Kidney (tissue), 13 donors: ENCODE measurements at regions not wholly inside any gene's neighbourhood (a gene's known extent, or its start where the extent isn't known, plus 50 kb on each side); places are given as distances from the start of the nearest gene placed in this dataset.

Experiments
- DNase-seq, 5 donors: peaks; one replicate each; pipeline ENCODE4 v3.0.0-alpha.2; 2013 to 2020
- FAIRE-seq: peaks from 2 replicates; lab custom pipeline; 2012; peaks lifted over from hg19 to GRCh38; lab: Jason Lieb, UNC
- H3K27ac ChIP-seq, 2 donors: one replicate each; pipeline ENCODE4 v1.7.0; 2013; ENCODE audit warnings: low read depth in 2 of 2, low read length in 2 of 2, inconsistent platforms in 1 of 2
- H3K27me3 ChIP-seq: one replicate; pipeline ENCODE4 v1.7.1; 2013; ENCODE audit warnings: low read length, inconsistent platforms; ENCODE audit not compliant: control insufficient read depth, insufficient read depth
- H3K36me3 ChIP-seq, 3 donors: one replicate each; pipeline versions ENCODE4 v1.7.0 to v1.7.1; 2013; ENCODE audit warnings: low read length in 3 of 3, control low read depth in 1 of 3, inconsistent platforms in 1 of 3; ENCODE audit not compliant: insufficient read depth in 3 of 3, control insufficient read depth in 2 of 3
- H3K4me1 ChIP-seq, 3 donors: one replicate each; pipeline versions ENCODE4 v1.7.0 to v1.7.1; 2013; ENCODE audit warnings: low read length in 3 of 3, inconsistent platforms in 1 of 3, low read depth in 1 of 3; ENCODE audit not compliant: control insufficient read depth in 2 of 3, insufficient read depth in 2 of 3
- H3K4me3 ChIP-seq, 3 donors: one replicate each; pipeline versions ENCODE4 v1.7.0 to v1.8.1; 2013; ENCODE audit warnings: low read length in 3 of 3, control low read depth in 1 of 3, inconsistent platforms in 1 of 3
- H3K9ac ChIP-seq, 3 donors: one replicate each; pipeline versions ENCODE4 v1.7.0 to v1.7.1; 2013; ENCODE audit warnings: low read length in 3 of 3, control low read depth in 1 of 3, inconsistent platforms in 1 of 3
- H3K9me3 ChIP-seq, 3 donors: one replicate each; pipeline versions ENCODE4 v1.7.0 to v1.7.1; 2013; ENCODE audit warnings: low read length in 3 of 3, control low read depth in 1 of 3, inconsistent platforms in 1 of 3; ENCODE audit not compliant: control insufficient read depth in 2 of 3, insufficient read depth in 1 of 3
- intact Hi-C: fragments of 100-400 bp; cut with DNase I; formaldehyde crosslinking; loops from one replicate; pipeline ENCODE4 v1.11.1; 2022
- TF ChIP-seq, protein P1 (sequence below): IDR thresholded peaks from 3 replicates; pipeline ENCODE4 v1.5.1; 2012; ENCODE audit warnings: mild to moderate bottlenecking, moderate library complexity, borderline replicate concordance; ENCODE audit not compliant: insufficient read depth; ENCODE audit errors: extremely low read depth
- donor health status: control.
- donor health status: control.
- donor health status: control.
- donor health status: control.
- donor health status: control.
- donor health status: DM: yes; HTN: yes; CAD: no.
- donor health status: Normal renal cell carcinoma (clear cell type).

DNA sequence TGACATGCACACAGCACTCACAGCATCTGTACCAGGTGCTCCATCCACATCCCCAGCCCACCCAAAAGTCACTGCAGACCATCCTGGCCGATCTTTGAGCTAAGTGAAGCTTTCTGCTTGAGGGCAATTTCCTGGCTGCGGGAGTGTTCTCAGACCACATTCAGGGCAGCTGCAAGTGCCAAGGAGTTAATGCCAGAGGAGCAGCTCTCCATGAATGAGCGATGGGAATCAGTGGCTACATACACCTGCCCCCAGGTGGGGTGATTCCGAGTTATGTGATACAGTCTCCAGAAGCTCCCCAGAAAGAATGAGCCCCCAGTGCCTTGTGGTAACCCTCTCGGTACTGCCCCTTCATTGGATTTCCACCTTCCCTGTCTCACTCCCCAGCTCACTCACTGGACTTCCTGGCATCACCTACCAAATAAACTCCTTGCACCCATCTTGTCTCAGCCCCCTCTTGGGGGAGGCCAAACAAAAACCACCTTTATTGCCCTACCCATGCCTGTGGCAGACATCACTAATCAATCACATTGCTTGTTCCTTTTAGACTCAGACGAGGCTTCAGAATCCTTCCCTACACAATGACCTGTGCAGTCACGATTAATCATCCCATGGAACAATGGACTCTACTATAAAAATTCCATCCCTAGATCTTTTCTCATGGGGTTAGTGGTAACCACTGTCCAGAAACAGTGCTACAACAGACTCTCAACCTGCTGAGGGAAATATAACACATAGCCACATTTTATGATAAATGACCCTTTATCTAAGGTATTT, 121.1 kb downstream of the IRX5 start:
- no peak overlapping the region for H3K4me3 ChIP-seq
- no peaks in the 10 kb centered on the region for H3K36me3 ChIP-seq
- intact Hi-C loops: no loop called here
- DNase-seq (peak in 1 of 5 donors; percentile 18), FAIRE-seq (no peak)
- H3K4me1 ChIP-seq: peaks cover 0 to 2% (median 0%) of the 10 kb centered on the region in 3 donors
- H3K9me3 ChIP-seq: peaks cover 0 to 7% (median 0%) of the 10 kb centered on the region in 3 donors
- no peak overlapping the region for H3K27ac ChIP-seq
- H3K27me3 ChIP-seq: no peaks in the 10 kb centered on the region
- H3K9ac ChIP-seq: no peak overlapping the region
- TF ChIP-seq, protein P1, sequence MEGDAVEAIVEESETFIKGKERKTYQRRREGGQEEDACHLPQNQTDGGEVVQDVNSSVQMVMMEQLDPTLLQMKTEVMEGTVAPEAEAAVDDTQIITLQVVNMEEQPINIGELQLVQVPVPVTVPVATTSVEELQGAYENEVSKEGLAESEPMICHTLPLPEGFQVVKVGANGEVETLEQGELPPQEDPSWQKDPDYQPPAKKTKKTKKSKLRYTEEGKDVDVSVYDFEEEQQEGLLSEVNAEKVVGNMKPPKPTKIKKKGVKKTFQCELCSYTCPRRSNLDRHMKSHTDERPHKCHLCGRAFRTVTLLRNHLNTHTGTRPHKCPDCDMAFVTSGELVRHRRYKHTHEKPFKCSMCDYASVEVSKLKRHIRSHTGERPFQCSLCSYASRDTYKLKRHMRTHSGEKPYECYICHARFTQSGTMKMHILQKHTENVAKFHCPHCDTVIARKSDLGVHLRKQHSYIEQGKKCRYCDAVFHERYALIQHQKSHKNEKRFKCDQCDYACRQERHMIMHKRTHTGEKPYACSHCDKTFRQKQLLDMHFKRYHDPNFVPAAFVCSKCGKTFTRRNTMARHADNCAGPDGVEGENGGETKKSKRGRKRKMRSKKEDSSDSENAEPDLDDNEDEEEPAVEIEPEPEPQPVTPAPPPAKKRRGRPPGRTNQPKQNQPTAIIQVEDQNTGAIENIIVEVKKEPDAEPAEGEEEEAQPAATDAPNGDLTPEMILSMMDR: no peak

DNA sequence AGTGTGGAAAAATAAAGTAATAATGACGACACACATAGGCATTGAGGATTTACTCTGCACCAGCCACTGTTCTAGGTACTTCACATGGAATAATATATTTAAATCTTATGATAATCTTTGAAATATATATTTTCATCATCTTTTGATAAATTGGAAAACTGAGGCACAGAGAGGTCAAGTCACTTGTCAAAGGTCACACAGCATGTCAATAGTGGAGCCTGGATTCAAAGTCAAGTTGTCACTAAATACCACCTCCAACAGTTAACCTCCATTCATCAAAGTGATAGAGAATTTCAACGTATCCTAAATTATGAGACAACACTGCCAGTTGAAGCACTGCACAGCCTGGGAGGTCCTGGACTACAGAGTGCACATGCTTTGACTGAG, 121.7 kb downstream of the IRX5 start:
- no peak for FAIRE-seq
- DNase-seq: peak in 1 of 5 donors; percentile 2

DNA sequence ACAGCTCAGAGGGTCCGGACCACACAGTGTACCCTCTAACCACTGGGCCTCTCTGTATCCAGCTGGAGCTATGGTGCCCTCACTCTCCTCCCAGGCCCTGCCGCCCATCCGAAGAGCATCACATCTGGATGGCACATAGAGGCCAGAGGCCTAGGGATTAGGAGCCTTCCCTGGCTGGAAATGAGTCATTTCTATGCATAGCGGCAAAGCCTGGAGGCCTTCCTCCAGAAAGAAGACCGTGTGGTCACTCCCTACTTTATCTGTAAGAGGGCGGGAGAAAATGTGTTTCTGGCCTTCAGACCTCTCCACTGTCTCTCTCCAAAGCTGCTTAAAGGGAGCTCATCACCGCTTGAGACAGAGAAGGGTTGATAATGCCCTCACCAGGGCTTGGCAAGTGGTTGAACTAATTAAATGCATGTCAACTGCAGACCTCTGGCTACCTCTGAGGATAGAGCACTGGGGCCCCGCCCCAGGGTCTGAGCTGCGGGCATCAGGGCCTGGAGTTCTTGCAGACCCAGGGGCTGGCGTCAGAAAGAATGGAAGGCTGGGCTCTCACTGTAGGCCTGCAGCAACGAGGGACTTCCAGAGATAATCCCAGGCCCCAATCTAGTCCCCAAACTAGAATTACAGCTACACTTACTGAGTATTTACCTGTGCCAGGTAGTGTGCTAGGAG, 122.2 kb downstream of the IRX5 start:
- H3K9me3 ChIP-seq: peaks cover 0 to 7% (median 0%) of the 10 kb centered on the region in 3 donors
- peaks cover 0 to 2% (median 0%) of the 10 kb centered on the region in 3 donors for H3K4me1 ChIP-seq
- H3K27ac ChIP-seq: no peak overlapping the region
- no peak overlapping the region for H3K9ac ChIP-seq
- FAIRE-seq (no peak), DNase-seq (no peak)
- no peaks in the 10 kb centered on the region for H3K27me3 ChIP-seq
- TF ChIP-seq, protein P1: no peak
- intact Hi-C loops: no loop called here
- H3K36me3 ChIP-seq: no peaks in the 10 kb centered on the region
- H3K4me3 ChIP-seq: no peak overlapping the region

More for the DNA sequence above, 121.7 kb downstream of the IRX5 start:
- Histone ChIP-seq H3K36me3 (no peaks in the 10 kb centered on the region), H3K4me1 (peaks cover 0 to 2% (median 0%) of the 10 kb centered on the region in 3 donors), H3K27me3 (no peaks in the 10 kb centered on the region), H3K9me3 (peaks cover 0 to 7% (median 0%) of the 10 kb centered on the region in 3 donors), H3K4me3 (no peak overlapping the region), H3K9ac (no peak overlapping the region), H3K27ac (no peak overlapping the region)
- intact Hi-C loops: no loop called here
- TF ChIP-seq, protein P1: no peak
